ENCODE measurements at regions not wholly inside any gene's neighbourhood (a gene's known extent, or its start where the extent isn't known, plus 50 kb on each side); places are given as distances from the start of the nearest gene placed in this dataset.

DNA sequence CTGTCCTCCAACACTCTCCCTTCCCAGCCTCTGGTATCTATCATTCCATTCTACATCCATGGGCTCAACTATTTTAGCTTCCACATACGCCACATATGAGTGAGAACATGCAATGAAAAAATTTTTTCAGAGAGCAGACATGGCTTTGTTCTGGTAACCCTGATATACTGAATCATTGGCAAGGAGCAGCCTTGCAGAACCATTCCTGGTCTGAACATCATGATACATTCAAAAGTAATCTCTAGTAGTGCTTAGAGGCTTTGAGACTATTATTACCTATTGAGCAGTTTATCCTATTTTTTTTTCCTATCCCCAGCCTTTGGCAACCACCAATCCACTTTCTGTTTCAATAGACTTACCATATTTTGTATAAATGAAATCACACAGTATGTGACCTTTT lies 393.1 kb upstream of the KCNH7 start:
- TF ChIP-seq POLR2A (IDR thresholded peaks at IDR 0.05; ENCODE audit: low read depth, low read length) (no peak), TAF1 (IDR thresholded peaks at IDR 0.05; ENCODE audit: low read depth, low read length) (no peak), SPI1 (IDR thresholded peaks at IDR 0.05; ENCODE audit: low read depth, low read length) (no peak), POLR2AphosphoS5 (IDR thresholded peaks at IDR 0.05; ENCODE audit: low read depth, low read length) (no peak), PAX5 (IDR thresholded peaks at IDR 0.05; ENCODE audit: insufficient read depth, low read length, severe bottlenecking) (no peak), POU2F2 (IDR thresholded peaks at IDR 0.05; ENCODE audit: low read depth, low read length) (no peak)
